GM11168 (cell line): ENCODE measurements at regions not wholly inside any gene's neighbourhood (a gene's known extent, or its start where the extent isn't known, plus 50 kb on each side); places are given as distances from the start of the nearest gene placed in this dataset.

Experiments used
- in situ Hi-C: fragments of 300-500 bp; cut with MboI; formaldehyde crosslinking; loops from one replicate; pipeline ENCODE4 v1.12.0; 2022; ENCODE audit warnings: low sequenced_read_pairs; ENCODE audit not compliant: unreplicated experiment

DNA sequence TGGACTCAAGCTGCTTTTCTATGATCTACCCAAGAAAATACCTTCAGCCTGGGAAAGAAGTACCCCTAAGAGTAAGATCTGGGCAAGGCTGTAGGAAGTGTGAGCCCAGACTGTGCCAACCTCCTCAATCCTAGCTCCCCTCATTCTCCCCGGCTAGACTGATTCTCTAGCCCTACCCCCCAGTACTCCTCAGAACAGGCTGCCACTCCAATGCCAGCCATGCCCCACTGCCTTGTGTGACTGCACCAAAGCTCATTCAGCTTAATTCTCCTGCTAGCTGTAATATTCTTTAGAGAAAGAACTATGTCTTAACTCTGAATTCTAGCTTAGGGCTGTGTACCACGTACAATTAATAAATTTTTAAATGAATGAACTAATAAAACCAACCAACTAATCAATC is 92.6 kb upstream of the AKIP1 start:
- in situ Hi-C loops, result loop anchor here (5.0 kb wide), 1 partner anchor 106 kb away; no protein-coding TSS in a partner anchor

DNA sequence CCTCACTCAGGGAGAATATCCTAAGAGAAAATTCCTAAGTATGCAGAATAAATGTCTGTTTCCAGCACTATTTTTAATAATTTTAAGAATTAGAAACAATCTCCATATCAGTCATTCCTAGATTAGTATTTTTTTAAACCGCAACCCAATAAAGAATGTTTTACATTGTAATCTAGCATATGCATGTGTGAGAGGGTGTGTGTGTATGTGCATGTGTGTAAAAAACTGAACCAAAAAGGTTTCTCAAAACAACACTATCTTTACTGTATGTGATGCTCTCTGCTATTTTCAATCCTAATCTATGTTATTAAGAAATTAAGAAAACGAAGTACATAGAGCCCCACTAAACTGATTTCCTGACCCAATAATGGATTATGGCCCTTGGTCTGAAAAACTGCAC is 90.6 kb upstream of the AKIP1 start:
- in situ Hi-C loops, result no loop called here

DNA sequence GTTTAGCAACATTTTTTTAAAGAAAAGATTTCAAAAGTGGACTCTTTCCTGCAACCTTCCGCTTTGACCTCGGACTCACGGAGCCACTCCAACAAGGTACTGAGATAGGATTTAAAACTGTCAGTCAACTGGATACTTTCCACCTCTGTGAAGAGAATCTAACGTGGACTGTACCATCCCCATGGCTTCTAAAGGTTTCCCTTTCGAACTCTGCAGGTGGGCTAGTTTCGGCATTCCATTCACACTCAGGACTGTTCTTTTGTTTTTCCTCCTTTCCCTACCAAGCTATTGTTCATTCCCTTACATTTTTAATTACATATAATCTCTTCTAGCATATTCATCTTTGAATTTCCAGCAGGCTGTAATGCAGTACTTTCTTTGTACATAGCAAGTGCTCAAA is 88.5 kb upstream of the AKIP1 start:
- in situ Hi-C loops, result no loop called here

DNA sequence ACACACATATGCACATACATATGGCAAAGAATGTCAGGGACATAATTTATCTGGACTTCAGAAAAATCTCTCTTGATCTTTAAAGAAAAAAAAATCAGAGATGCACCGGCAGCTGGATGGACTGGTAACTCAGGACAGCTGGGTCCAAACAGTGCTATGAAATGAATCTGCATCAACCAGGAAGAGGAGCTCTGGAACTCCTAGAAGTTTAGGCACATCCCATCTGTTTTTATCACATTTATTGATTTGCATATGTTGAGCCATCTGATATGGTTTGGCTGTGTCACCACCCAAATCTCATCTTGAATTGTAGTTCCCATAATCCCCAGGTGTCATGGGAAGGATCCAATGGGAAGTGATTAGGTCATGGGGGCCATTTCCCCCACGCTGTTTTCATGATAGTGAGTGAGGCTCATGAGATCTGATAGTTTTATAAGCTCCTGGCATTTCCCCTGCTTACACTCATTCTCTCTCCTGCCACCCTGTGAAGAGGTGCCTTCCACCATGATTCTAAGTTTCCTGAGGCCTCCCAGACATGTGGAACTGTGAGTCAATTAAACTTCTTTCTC is 87.7 kb upstream of the AKIP1 start:
- in situ Hi-C loops, result no loop called here

DNA sequence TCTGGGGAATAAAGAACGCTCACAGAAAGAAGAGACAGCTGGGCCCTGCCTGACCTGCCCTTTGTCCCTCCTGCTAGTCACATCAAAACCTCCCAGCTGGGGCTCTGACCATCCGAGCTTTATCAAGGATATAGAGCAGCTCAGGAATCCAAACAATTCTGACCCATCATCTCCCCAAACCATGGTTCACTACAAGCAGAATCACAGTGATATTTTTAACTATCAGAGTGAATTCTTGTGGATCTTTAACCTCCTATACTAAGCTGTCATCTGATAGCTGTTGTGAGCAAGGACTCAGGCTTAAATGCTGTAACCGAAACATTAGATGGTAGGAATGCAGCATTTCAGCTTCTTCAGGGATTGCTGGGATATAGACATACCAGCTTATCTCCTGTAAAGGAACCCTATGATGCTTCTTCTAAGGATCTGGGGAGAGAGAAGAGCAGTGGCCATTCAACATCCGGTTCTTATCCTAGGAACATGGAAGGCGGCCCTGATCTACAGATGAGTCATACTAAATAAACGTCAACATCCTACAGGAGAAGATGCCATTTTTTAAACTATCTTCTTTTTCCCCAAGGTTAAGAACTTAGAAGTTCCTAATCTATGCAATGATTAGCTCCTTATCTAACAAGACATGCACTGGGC is 84.7 kb upstream of the AKIP1 start:
- in situ Hi-C loops, result no loop called here

DNA sequence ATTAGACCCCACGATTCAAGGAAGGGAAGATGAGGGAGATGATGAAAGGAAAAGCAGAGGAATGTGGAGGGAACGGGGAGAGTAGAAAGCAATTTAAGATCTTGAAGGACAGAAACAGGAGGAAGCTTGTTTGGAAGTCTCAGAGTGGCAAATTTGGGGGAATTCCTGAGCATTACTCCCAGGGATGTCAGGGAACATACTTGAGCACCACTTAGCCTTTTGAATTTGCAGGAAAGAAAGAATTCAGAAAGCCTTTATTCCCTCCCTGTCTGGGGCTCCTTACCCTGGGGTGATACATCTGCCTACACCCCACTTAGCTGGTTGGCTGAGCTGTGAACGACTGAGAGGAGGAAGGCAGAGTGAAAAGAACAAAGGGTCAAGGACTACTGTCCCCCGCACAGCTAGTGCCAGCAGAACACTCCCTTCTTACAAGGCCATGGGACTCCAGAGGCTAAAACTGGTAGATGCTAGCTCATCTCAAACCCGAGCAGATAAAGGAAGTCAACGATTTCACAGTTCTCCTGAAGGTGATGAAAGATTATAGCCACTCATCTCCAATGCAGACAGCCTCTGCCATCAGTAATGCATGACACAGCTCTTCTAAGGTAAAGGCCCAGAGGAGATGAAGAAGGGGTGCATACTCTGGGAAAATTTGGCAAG is 84.0 kb upstream of the AKIP1 start:
- in situ Hi-C loops, result no loop called here

DNA sequence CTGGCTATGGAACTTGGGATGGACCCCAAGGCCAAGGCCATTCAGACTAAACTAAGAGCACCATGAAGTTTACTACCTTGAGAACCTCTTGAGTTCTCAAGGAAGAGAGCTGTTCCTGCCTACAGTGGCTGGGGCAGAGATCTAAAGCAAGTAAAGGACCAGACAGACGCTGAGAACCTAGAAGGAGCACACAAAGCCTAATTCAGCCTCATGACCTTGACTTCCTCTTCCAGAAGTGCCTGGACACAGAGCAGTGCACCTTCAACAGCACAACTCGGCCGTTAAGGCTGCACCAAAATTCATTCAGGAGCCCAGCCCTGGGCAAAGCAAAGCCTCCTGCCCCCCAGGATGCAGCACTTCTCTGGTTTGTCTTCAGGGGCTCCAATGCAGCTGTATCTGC is 82.9 kb upstream of the AKIP1 start:
- in situ Hi-C loops, result no loop called here

DNA sequence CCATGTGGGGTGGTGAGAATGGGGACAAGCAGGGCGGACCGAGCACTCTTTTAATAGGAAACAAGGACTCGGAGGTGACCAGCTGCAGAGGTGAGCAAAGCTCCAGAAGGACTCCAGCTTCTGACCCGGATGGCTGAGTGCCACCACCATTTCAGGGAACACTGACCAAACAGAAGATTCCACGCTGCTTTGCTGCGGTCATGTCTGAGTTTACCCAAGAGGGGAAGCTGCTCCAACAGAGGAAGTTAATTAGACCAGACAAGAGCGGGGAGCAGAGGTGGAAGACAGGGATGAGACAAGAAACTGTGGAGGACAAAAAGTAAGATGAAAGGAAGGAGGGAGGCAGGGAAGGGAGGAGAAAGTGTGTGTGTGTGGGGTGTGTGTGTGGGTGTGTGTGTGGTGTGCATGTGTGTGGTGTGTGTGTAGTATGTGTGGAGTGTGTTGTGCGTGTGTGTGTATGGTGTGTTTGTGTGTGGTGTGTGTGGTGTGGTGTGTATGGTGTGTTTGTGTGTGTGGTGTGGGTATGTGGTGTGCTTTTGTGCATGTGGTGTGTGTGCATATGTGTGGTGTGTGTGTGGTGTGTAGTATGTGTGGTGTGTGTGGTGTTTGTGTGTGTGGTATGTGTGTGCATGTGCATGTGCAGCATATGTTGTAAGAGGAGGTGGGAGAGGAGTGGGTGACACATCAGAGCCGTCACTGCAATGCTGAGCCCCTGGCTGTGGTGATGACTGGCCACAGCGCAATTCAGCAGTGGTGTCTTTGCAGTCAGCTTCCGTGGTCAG is 82.2 kb upstream of the AKIP1 start:
- in situ Hi-C loops, result no loop called here

DNA sequence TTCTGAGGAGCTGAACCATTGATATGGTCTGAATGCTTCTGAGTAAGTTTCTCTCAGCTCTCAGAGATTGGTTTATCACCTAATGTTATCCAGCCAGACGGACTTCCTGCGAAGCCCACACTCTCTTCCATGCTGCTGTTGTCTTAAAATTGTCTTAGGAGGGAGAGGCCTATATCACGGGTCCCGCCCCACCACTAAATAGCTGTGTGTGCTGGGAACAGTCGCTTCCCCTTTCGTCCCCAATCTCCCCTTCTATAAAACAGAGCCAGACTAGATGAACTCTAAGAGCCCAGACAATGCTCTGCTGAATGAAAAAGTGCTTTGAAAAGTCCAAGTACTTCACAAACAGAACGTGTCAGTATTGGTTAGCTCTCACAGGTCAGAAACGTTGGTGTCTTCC is 81.4 kb upstream of the AKIP1 start:
- in situ Hi-C loops, result no loop called here

DNA sequence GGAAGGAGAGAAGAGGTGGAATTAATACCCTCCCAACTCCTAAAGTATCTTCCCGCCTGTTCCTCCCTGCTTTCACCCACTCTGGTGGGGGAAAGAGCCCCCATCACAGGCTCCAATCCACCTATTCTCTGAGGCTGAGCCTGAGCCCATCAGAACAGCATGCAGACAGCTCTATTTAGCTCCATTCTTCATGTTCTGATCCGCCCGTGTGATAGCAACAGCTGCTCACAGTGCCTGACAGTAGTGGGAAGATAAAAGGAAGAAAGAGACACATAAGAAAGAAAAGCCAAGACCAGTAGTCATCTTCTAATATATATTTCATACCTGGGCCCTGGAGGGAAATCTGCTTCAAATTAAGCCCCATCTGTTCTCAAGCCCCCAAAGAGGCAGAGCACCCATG is 80.3 kb upstream of the AKIP1 start:
- in situ Hi-C loops, result no loop called here

DNA sequence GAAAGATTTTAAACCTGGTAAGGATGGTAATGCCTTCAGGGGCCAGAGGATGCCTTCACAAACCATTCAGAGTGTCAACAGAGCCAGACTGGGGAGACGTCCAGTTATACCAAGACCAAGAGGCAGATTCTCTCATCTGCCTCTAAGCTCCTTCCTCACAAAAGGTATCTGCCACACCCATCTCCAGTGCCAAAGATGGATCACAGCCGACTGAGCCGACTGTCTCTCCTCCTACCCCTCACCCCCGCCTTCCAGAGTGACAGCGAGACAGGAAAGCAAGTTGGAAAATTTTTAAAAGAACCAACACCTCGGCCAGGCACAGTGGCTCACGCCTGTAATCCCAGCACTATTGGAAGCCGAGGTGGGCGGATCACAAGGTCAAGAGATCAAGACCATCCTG is 79.1 kb upstream of the AKIP1 start:
- in situ Hi-C loops, result no loop called here

DNA sequence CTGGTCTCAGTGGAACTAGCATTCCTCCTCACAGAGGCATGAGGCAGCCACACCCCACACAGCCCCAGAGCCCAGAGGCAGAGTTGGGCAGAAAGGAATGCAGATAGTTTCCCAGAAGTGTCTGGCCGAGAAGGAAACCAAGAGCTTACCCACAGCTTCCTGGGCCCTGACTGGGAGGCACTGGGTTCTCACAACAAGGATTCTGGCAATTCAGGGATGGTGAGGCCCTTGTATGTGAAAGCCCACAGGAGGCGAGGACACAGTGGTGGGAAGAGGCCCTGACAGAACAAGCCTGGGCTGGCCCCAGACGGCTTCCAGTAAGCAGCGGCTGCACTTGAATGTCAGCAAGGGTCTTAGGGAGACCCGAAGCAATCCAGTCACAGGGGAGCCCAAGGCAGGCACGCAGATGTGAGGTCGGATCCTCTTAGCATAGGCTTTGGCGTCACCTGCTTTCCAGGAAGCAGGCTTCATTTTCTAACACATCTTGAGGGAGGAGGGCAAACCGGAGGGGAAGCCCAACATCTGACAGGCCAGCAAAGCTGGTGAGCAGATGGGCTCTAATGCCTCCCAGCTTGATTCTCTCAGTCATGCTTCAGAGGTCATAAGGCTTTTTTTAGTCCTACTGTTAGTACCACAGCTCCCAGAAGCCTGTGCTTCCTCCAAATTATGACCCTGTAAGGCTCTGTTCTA is 78.3 kb upstream of the AKIP1 start:
- in situ Hi-C loops, result no loop called here

DNA sequence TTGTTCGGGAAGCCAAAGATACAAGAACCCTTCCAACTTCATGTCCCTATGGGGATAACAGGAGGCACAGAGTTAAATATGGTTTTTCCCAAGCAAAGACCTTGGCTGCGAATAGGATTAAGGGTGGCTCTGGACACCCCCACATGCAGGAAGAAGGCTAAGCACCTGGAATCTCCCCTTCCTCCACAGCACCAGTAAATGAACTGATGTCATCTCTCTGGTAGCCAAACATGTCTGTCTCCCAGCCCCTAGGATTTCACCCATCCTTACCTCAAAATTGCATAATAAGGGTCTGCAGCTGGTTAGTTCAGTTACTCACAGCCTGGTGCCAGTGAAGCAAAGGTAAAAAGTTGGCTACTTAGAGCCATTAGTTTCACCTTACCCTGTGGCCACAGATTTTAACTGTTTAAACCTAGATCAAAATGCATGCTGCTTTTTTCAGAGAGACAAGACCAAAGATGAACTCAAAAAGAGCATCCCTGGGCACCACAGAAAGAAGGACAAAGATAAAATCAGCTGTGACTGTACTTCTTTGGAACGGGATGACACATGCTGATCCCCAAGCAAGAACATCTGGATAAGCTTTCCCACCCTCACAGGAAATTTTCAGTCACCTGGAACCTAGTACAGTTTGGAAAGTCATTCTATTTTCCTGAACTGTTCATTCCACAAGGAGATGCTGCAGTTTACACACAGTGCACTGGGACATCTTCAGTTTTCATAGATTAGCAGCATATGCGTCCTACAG is 77.2 kb upstream of the AKIP1 start:
- in situ Hi-C loops, result no loop called here

DNA sequence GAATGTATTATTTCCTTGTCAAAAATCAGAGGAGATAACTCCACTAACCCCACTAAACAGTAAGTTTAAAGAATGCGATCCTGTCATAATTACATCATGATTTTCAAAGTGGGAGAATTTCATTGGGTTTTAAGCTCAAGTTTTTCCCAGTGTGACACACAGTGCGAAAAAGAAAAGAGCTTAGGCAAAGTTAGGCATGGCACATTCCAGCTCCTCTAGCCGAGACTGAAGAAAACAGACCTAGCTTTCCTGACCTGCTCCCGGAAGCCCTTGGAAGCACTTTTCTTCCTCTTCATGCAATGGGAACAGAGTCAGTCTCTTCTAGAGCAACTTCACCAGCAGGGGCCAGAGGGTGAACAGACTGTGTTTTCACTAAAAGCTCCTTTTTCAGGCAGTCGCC is 76.6 kb upstream of the AKIP1 start:
- in situ Hi-C loops, result no loop called here

DNA sequence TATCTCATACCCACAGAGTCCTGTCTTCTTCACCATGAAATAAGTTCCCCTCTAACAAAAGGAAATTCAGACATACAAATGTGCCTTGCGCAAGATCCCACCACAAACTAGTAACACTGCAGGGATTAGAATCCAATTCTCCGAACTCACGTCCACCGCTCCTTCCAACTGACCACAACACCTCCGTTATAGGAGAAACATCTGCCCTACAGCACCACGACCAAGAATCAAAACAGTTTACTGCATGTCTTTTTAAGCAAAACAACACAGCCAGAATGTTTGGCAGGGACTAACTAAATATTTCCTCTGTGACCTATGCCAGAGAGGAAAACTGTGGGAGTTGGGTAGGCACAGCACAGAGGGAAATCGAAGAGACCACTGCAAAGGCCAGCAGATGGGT is 72.7 kb upstream of the AKIP1 start:
- in situ Hi-C loops, result no loop called here

DNA sequence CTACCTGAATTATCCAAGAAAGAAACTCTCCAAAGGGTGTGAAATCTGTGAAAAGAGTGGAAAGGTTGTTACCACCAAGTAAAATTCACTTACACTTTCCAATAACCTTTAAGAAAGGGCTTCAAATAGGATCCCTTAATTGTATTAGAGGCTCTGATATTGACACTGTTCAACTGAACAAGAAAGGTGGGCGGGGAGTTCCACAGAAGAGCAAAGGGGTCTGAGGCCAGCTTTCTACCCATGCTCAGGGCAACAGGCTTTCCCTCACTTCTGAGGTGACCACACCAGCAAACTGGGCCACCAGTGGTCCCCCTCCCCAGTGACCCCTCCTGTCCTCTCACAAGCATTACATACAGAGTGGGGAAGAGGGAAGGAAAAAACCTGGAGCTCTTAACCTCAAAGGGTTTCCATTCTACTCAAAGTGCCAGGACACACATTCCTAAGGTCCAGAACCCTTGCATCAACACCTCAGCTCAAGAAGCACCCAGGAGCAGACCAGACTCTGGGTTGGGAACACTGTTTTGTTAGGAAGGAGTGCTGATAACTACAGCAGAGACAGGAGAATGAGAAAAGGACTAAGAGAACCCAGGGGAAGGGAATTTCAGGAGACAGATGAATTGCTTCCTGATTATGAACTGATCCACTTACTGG is 71.6 kb upstream of the AKIP1 start:
- in situ Hi-C loops, result no loop called here

DNA sequence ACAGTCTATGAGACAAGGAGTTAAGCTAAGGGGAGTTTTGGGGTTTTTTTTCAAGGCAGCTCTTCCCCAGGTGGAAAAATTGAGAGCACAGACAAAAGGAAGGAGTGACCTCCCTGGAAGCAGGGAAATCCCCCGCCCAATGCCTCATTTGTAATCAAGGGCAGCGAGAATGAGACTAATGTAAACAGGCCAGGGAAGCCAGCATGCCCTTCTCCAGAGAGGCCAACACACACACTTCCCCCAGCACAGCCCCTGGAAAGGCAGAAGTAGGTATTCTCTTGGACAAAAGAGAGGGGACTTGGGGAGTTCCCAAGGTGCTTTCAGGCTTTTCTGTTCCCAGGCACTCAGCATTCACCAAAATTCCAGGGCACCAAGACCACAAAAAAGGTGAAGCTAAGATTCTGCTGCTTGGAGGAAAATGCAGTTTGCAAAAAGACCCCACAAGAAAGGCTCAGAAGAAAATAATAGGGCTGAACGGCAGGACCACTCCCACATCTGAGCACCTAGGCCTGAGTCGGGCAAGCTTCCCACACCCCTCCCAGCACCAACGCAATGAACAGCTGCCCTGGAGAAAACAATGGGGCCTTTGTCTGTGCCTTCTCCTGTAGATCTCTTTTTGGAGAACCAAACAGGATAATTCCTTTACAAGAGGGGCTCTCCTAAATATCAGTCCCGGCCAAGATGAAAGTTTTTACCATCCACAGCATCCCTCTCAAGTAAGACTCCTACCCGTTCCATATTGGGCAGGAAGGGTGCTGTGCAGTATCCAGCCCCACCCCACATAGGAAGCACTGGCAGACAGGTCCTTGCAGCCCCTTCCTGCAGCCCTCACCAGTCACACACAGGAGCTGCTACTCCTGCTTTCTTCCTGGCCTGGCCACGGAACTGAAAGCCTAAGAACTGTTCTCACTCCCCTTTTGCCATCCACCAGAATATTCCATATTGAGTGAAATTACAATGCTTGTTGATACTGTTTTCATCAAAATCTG is 70.7 kb upstream of the AKIP1 start:
- in situ Hi-C loops, result no loop called here

DNA sequence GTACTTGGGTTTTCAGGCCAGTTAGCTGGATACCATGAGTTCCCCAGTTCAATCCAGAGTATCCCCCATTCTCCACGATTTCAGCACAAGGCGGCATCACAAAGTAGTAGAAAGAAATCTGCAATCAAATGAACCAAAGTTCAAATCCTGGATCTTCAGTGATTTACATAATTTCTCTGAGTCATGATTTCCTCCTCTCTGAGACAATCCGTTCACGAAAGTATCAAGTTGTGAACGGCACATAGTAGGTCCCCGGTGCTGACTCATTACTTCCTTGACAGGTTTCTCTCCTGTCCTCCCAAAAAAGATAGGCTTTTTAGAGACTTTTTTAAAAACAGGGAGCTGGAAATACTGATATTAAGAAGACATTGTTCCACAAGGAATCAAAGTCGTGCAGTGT is 69.1 kb upstream of the AKIP1 start:
- in situ Hi-C loops, result no loop called here
